RCC 7860 (cell line): ENCODE measurements at regions not wholly inside any gene's neighbourhood (a gene's known extent, or its start where the extent isn't known, plus 50 kb on each side); places are given as distances from the start of the nearest gene placed in this dataset.

ENCODE experiments used
- DNase-seq: peaks from one replicate; pipeline ENCODE4 v3.0.0-alpha.2; 2015; ENCODE audit warnings: low spot score
- FAIRE-seq: peaks from 2 replicates; lab custom pipeline; 2012; peaks lifted over from hg19 to GRCh38; lab: Jason Lieb, UNC

GRCh38 chr17:77306790-77307478 is 166.2 kb downstream of the SEC14L1 start:
- DNase-seq (peak; percentile 55), FAIRE-seq (no peak)

GRCh38 chr17:77307479-77308198 is 166.9 kb downstream of the SEC14L1 start:
- FAIRE-seq (no peak), DNase-seq (no peak)

GRCh38 chr17:77308861-77309726 is 168.3 kb downstream of the SEC14L1 start:
- FAIRE-seq: peak; percentile 79
- DNase-seq: peak; percentile 62

- FAIRE-seq (no peak), DNase-seq (no peak)
These were observed 169.6 kb downstream of the SEC14L1 start for GRCh38 chr17:77310336-77310735.

DNA sequence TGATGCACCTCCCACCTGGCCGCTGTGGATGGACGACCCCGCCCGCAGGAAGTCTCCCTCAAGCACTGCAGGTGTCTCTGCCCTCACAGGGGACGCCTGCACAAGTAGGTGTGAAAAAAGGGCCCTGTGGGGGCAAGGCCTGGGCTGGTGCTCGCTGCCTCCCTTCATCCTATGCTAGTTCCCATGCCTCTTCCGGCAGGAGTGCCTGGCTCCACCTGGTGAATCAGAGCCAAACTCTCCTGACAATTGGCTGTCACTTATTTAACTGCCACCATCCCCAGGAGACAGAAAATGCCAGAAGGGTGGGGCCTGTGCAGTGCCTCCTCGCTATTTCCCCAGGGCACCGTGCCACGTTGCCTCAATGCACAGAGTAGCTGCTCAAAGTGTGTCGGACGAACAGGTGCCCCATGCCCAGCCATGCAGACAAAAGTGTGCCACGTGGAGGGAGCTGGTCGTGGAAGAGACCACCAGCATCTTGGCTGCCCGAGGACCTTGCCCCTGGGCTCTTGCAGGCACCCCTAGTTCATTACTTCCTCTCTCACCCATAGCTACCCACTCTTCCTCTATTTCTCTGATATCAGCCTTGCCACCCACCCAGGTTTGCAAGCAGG is 170.7 kb downstream of the SEC14L1 start:
- FAIRE-seq: no peak
- no peak for DNase-seq

DNA sequence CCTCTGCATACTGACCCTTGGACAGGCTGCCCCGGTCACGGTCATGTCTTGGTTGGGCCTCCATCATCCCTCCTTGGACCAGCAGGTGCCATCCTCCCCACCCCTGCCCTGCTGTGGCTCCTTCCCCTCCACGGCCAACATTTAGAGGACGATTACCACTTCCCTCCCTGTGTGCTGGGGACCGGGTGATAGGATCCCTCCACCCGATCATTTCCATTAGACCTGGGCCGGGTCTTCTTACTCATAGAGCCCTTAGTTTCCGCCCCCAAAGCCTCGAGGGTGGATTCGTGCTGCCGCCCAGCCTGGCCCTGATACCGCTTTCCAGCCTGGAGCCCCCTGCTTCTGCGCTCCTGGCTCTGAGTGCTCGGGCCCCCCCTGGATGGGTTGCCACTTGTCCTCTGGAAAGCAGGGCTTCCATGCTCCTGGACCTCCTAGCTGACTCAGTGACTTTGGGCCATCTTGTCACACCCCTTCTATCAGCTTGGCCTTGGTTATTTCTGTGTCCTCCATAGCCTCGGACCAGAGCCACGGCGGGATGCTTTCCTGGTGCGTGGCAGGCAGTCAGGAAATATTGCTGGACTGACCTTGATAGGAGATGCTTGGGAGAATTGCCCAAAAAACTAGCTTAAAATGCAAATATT is 171.4 kb downstream of the SEC14L1 start:
- DNase-seq (no peak), FAIRE-seq (no peak)

DNA sequence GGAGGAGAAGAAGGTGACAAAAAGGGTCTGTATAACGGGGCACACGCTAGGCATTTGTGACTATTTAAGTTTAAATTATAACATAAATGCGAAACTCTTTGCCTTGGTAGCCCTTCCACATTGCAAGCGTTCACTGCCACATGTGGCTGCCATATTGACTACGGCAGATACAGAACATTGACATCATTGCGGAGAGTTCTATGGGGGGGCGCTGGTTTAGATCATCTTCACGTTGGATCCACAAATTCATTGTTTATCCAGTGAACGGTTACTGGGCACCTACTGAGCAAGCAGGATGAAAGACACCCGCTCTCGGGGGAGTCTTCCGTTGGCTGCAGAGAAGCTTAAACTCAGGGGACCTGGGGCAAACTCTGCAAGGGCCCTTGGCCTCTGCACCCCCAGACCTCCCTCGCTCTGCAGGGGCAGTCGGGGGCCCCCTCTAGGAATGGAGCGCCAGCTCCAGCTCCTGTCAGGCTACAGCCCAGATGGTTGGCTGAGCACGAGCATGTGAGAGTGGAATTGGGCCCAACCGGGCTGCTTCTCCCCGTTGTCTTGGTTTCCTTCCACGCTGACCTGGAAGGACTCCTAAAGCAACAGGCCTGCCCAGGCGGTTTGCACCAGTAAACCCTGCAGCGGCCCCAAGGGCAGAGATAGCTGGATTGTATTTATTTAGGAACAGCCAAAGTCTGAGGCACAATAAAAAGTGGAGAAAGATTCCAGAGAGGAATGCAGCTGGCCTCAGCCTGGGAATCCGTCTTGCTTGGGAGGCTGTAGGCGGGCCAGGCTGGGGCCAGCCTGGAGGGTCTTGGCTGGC is 172.2 kb downstream of the SEC14L1 start:
- no peak for FAIRE-seq
- DNase-seq: no peak

- no peak for FAIRE-seq
- DNase-seq: no peak
These were observed 173.1 kb downstream of the SEC14L1 start for GRCh38 chr17:77313831-77314230.

DNA sequence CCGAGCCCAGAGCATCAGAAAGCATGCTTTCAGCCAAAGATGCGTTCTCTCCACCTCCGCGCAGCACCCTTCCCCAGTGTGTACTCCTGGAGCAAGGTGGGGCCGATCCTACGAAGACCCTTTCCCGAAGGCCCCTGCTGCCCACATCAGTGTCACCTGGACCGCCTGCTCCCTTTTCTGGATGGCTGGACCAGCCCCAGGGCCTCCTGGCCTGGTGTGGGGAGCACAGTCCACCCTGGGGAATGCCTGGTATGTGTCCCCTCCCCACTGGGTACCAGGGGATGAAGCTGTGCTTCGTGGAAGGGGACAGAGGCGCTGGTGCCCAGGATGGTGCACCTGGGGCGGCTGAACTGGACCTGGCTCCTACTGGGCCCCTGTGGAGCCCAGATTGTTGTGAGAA is 173.8 kb downstream of the SEC14L1 start:
- FAIRE-seq (no peak), DNase-seq (no peak)

GRCh38 chr17:77315010-77315409 is 174.2 kb downstream of the SEC14L1 start:
- DNase-seq (no peak), FAIRE-seq (no peak)

DNA sequence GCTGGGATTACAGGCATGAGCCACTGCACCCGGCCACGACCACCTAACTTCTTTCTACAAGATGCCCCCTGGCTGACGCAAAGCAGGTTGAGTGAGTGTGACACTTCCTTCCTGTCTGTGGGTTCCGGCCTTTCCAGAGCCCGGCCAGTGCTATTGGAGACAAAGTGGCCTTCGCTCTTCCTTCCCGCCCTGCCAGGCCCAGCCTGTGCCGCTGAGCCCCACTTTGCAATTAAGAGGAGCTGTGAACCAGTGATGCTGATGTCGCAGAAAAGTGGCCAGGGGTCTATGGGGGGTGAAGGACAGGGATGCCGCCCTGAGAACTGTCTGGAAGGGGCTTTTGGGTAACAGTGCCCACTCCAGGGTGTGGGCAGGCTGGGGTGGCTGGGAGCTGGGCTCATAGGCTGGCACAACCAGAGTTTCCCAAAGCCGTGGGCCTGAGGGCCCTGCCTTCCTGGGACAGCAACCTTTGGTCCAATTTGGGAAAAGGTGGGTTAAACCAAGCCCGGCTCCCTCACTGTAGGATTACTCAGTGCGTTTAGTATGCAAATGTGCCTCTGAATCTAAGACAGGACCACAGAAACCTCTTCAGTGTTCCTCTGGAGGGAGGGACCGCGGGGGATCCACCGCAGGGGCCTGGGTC is 174.9 kb downstream of the SEC14L1 start:
- FAIRE-seq (no peak), DNase-seq (no peak)

DNA sequence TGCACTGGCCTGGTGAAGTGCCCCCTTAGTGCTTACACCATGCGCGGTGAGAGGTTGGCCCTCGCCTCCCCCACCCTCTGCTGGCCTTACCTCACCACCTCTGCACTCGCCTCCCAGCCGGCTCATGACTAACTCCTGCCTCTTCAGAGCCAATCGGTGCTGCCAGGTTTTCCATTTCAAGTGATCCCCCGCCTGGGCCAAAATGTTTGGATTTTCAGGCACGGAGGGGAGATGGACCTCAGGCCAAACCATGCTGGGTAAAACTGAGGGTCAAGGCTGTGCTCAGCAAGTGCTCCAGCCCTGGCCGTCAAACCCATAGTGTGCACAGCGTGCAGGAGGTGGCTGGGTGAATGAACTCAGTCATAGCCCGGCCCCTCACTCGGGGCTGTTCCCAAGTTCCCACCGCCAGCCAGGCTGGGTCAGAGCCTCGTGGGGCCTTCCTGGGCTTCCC is 175.4 kb downstream of the SEC14L1 start:
- FAIRE-seq: no peak

GRCh38 chr17:77316651-77317050 is 175.9 kb downstream of the SEC14L1 start:
- no peak for DNase-seq

More for the DNA sequence above, 175.4 kb downstream of the SEC14L1 start:
- peak; percentile 43 for DNase-seq

GRCh38 chr17:77317091-77317750 is 176.5 kb downstream of the SEC14L1 start:
- DNase-seq (no peak), FAIRE-seq (no peak)

More at GRCh38 chr17:77316651-77317050, 175.9 kb downstream of the SEC14L1 start:
- no peak for FAIRE-seq

DNA sequence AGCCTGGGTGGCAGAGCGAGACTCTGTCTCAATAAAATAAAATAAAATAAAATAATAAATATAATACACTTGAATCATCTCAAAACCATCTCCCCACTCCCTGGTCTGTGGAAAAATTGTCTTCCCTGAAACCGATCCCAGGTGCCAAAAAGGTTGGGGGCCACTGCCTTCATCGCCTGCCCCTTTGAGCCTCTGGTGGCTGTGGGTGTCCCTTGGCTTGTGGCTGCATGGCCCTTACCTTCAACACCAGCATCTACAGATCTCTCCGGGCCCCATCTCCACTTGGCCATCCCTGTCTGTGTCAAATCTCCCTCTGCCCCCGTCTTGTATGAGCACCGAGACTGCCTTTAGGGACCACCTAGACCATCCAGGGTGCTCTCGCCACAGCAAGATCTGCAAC is 177.3 kb downstream of the SEC14L1 start:
- no peak for FAIRE-seq
- DNase-seq: no peak

DNA sequence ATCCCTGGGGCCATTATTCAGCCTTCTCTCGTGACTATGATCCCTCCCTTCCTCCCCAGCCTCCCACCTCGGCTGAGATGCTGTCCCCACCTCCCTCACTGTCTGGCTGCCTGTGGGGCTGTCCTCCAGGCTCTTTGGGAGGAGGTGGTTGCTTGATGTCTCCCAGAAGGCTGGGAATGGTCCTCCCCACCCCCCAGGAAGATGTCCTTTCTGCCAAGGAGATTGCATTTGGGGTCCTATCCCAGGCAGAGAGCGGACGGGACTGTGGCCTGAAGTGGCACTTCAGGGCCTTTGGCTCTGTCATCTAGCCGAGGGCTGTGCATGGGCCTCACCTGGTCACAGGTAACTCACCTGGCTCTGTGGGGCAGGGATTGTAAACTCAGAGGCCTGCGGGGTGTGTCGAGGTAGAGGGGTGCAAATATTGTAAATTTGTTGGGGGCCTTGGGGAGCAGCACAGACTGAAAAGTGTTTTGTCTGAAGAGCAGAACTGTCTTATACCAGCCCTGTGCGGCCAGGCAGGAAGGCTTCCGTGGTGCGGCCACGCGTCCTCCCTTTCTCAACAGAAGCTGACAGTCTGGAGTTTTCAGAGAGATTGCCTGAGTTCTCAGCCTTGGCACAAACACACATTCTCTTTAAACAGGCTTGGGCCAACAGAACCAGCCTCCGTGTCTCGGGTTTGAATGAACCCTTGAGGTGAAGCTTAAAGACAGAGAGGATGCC is 177.9 kb downstream of the SEC14L1 start:
- DNase-seq: no peak
- FAIRE-seq: no peak

DNA sequence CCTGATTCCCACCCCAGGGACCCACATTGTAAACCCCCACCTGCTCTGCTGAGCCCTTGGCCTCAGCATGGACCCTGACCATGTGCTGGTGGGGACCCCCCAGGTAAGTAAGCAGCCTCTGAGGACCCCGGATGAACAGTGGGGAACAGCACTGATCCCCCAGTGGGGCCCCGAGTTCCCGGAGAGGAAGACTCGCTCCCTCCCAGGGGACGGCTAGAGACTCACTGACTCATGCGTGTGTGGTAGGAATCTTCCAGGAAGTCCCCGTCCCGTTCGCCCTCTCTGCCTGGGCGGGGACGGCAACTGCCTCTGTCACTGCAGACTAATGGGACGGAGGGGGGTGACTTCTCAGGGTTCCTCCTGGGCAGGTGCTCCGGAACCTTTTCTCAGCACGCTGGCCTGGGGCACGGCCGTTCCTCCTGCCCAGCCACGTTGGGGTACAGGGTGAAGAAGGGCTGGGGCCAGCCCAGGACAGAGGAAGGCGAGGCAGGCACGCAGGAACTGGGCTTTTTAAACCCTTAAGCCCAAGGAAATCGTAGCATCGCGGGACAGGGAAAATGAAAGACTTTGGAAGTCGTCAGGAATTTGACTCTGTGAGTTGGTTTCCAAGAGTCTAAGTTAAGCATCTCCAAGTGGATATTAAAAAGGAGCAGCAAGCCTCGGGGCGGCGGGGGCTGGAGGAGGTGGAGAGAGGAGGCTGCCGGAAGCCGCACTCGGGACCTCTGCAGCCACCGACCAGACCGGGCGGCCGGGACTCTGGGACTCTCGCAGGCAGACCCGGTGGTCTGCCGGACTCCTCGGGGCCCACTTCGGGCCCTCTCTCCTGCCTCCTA is 178.7 kb downstream of the SEC14L1 start:
- DNase-seq: peak; percentile 87

More for the DNA sequence above, 178.7 kb downstream of the SEC14L1 start:
- FAIRE-seq: peak; percentile 73
